K562 (cell line): ENCODE measurements at regions not wholly inside any gene's neighbourhood (a gene's known extent, or its start where the extent isn't known, plus 50 kb on each side); places are given as distances from the start of the nearest gene placed in this dataset.

Experiments used
- HDAC6 ChIP-seq: IDR thresholded peaks from 2 replicates; pipeline ENCODE4 v1.6.1; 2012; ENCODE audit warnings: low read depth, mild to moderate bottlenecking, control low read depth, inconsistent platforms, low read length, moderate library complexity
- KAT7 ChIP-seq: sonication (generic); formaldehyde crosslinking; IDR thresholded peaks from 2 replicates; pipeline ENCODE4 v1.8.0; 2022; ENCODE audit warnings: missing genetic modification reagents, mild to moderate bottlenecking, borderline replicate concordance
- NFE2 ChIP-seq: IDR thresholded peaks from 2 replicates; pipeline ENCODE4 v1.6.1; 2014; ENCODE audit warnings: antibody characterized with exemption, low read depth
- RBFOX2 ChIP-seq: fragments of 200-400 bp; formaldehyde crosslinking; IDR thresholded peaks from 2 replicates; pipeline ENCODE4 v1.6.1; 2017; ENCODE audit warnings: low read depth, mild to moderate bottlenecking, low read length, moderate library complexity
- SETDB1 ChIP-seq: IDR thresholded peaks from one replicate; pipeline ENCODE4 v1.6.1; 2012; ENCODE audit warnings: low read length, control low read depth, inconsistent platforms

DNA sequence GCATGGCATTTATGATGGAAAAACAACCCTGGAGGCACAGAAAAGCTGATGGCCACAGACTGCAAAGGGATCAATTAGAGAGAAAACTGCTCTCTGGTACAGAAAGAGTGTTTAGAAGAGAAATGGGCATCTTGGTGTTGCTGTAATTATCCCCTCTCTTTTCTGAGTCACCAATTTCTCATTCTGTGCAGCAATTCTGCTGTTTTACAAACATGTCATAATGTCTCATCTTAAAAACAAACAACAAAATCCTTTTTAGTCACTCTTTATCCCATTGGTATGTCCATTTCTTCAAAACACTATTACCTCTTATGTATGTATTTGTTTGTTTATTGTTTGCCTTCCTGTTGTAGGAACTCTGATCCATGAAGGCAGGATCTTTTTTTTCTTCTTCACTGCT lies 73.9 kb upstream of the HK2 start:
- TF ChIP-seq NFE2 (no peak), HDAC6 (no peak), KAT7 (no peak), RBFOX2 (no peak), SETDB1 (no peak)
